ENCODE measurements at regions not wholly inside any gene's neighbourhood (a gene's known extent, or its start where the extent isn't known, plus 50 kb on each side); places are given as distances from the start of the nearest gene placed in this dataset.

DNA sequence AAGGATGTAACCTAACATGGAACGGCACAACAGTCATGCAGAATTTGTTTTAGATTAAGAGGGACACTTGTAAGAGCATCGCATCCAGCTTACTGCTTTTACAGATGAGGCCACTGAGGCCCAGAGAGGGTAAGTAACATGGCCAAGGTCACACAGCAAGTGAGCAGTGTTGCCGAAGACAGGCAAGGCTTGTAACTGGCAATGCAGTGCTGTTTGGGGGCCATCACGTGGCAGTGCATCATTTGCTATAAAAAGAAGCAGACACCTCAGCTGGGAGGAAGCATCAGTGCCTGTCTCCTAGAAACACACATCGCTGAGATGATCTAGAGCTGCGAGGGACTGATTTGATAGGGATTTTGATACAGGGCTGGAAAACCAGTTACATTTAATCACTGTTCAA lies 108.2 kb upstream of the PROK2 start:
- TF ChIP-seq, protein P1, sequence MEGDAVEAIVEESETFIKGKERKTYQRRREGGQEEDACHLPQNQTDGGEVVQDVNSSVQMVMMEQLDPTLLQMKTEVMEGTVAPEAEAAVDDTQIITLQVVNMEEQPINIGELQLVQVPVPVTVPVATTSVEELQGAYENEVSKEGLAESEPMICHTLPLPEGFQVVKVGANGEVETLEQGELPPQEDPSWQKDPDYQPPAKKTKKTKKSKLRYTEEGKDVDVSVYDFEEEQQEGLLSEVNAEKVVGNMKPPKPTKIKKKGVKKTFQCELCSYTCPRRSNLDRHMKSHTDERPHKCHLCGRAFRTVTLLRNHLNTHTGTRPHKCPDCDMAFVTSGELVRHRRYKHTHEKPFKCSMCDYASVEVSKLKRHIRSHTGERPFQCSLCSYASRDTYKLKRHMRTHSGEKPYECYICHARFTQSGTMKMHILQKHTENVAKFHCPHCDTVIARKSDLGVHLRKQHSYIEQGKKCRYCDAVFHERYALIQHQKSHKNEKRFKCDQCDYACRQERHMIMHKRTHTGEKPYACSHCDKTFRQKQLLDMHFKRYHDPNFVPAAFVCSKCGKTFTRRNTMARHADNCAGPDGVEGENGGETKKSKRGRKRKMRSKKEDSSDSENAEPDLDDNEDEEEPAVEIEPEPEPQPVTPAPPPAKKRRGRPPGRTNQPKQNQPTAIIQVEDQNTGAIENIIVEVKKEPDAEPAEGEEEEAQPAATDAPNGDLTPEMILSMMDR (IDR thresholded peaks at IDR 0.05), result no peak
- TF ChIP-seq EP300 (IDR thresholded peaks at IDR 0.05; ENCODE audit: low read depth) (no peak), POLR2A (IDR thresholded peaks at IDR 0.05) (no peak)

Data from transverse colon (tissue), 3 donors.